ENCODE measurements at regions not wholly inside any gene's neighbourhood (a gene's known extent, or its start where the extent isn't known, plus 50 kb on each side); places are given as distances from the start of the nearest gene placed in this dataset.

GRCh38 chr2:236345081-236345714, 81.0 kb upstream of the ASB18 start:
- no peaks in the 10 kb centered on the region for H3K36me3 ChIP-seq (ENCODE audit: control insufficient read depth in 4 of 4, insufficient read depth in 4 of 4, low read length in 4 of 4)
- no peak overlapping the region for H3K9ac ChIP-seq (ENCODE audit: insufficient read depth in 1 of 2, low read length in 2 of 2)
- DNase-seq: no peak
- no peaks in the 10 kb centered on the region for H3K9me3 ChIP-seq (ENCODE audit: control insufficient read depth in 4 of 4, insufficient read depth in 3 of 4, low read length in 3 of 4)
- 86 to 94% methylated on average over 18 of the region's 18 CpGs for WGBS, 2 donors
- H3K27ac ChIP-seq (ENCODE audit: low read depth in 1 of 2, low read length in 1 of 2): no peak overlapping the region
- TF ChIP-seq CTCF (IDR thresholded peaks at IDR 0.05; ENCODE audit: control extremely low read depth, extremely low read depth): no peak
- H3K27me3 ChIP-seq (ENCODE audit: control insufficient read depth in 3 of 3, insufficient read depth in 3 of 3, low read length in 2 of 3): no peaks in the 10 kb centered on the region
- no peak for ATAC-seq (ENCODE audit: insufficient read depth, low FRiP score)
- no peak overlapping the region for H3K4me3 ChIP-seq
- H3K4me1 ChIP-seq (ENCODE audit: control insufficient read depth in 5 of 5, insufficient read depth in 5 of 5, low read length in 5 of 5): no peaks in the 10 kb centered on the region

- H3K9me3 ChIP-seq (ENCODE audit: control insufficient read depth in 4 of 4, insufficient read depth in 3 of 4, low read length in 3 of 4): no peaks in the 10 kb centered on the region
These were observed 82.2 kb upstream of the ASB18 start for GRCh38 chr2:236346366-236346765.

GRCh38 chr2:236348279-236348678, 84.1 kb upstream of the ASB18 start:
- H3K4me3 ChIP-seq: no peak overlapping the region
- H3K36me3 ChIP-seq (ENCODE audit: control insufficient read depth in 4 of 4, insufficient read depth in 4 of 4, low read length in 4 of 4): no peaks in the 10 kb centered on the region
- ATAC-seq (ENCODE audit: insufficient read depth, low FRiP score) (no peak), DNase-seq (no peak)
- no peaks in the 10 kb centered on the region for H3K27me3 ChIP-seq (ENCODE audit: control insufficient read depth in 3 of 3, insufficient read depth in 3 of 3, low read length in 2 of 3)
- WGBS, 2 donors: 82 to 85% methylated on average over 11 of the region's 11 CpGs
- no peak overlapping the region for H3K9ac ChIP-seq (ENCODE audit: insufficient read depth in 1 of 2, low read length in 2 of 2)
- TF ChIP-seq CTCF (IDR thresholded peaks at IDR 0.05; ENCODE audit: control extremely low read depth, extremely low read depth): no peak
- no peaks in the 10 kb centered on the region for H3K4me1 ChIP-seq (ENCODE audit: control insufficient read depth in 5 of 5, insufficient read depth in 5 of 5, low read length in 5 of 5)
- no peak overlapping the region for H3K27ac ChIP-seq (ENCODE audit: low read depth in 1 of 2, low read length in 1 of 2)
- no peaks in the 10 kb centered on the region for H3K9me3 ChIP-seq (ENCODE audit: control insufficient read depth in 4 of 4, insufficient read depth in 3 of 4, low read length in 3 of 4)

More at GRCh38 chr2:236346366-236346765, 82.2 kb upstream of the ASB18 start:
- 94 to 96% methylated on average over 6 of the region's 6 CpGs for WGBS, 2 donors
- H3K27ac ChIP-seq (ENCODE audit: low read depth in 1 of 2, low read length in 1 of 2): no peak overlapping the region
- no peak overlapping the region for H3K9ac ChIP-seq (ENCODE audit: insufficient read depth in 1 of 2, low read length in 2 of 2)
- no peak overlapping the region for H3K4me3 ChIP-seq
- ATAC-seq (ENCODE audit: insufficient read depth, low FRiP score) (no peak), DNase-seq (no peak)
- H3K4me1 ChIP-seq (ENCODE audit: control insufficient read depth in 5 of 5, insufficient read depth in 5 of 5, low read length in 5 of 5): no peaks in the 10 kb centered on the region
- no peaks in the 10 kb centered on the region for H3K36me3 ChIP-seq (ENCODE audit: control insufficient read depth in 4 of 4, insufficient read depth in 4 of 4, low read length in 4 of 4)
- no peaks in the 10 kb centered on the region for H3K27me3 ChIP-seq (ENCODE audit: control insufficient read depth in 3 of 3, insufficient read depth in 3 of 3, low read length in 2 of 3)
- TF ChIP-seq CTCF (IDR thresholded peaks at IDR 0.05; ENCODE audit: control extremely low read depth, extremely low read depth): no peak

- H3K4me1 ChIP-seq (ENCODE audit: control insufficient read depth in 5 of 5, insufficient read depth in 5 of 5, low read length in 5 of 5): no peaks in the 10 kb centered on the region
- H3K36me3 ChIP-seq (ENCODE audit: control insufficient read depth in 4 of 4, insufficient read depth in 4 of 4, low read length in 4 of 4): no peaks in the 10 kb centered on the region
- DNase-seq (no peak), ATAC-seq (ENCODE audit: insufficient read depth, low FRiP score) (no peak)
- no peak overlapping the region for H3K9ac ChIP-seq (ENCODE audit: insufficient read depth in 1 of 2, low read length in 2 of 2)
- no peak for TF ChIP-seq CTCF (IDR thresholded peaks at IDR 0.05; ENCODE audit: control extremely low read depth, extremely low read depth)
- peaks cover 0 to under 1% (median 0%) of the 10 kb centered on the region in 4 donors for H3K9me3 ChIP-seq (ENCODE audit: control insufficient read depth in 4 of 4, insufficient read depth in 3 of 4, low read length in 3 of 4)
- H3K4me3 ChIP-seq: no peak overlapping the region
- 94 to 95% methylated on average over 6 of the region's 6 CpGs for WGBS, 2 donors
- no peaks in the 10 kb centered on the region for H3K27me3 ChIP-seq (ENCODE audit: control insufficient read depth in 3 of 3, insufficient read depth in 3 of 3, low read length in 2 of 3)
- H3K27ac ChIP-seq (ENCODE audit: low read depth in 1 of 2, low read length in 1 of 2): no peak overlapping the region
These were observed 84.8 kb upstream of the ASB18 start for GRCh38 chr2:236348976-236349375.

Data from lung (tissue), 11 donors.